Right renal cortex interstitium (tissue), 3 donors: ENCODE measurements at regions not wholly inside any gene's neighbourhood (a gene's known extent, or its start where the extent isn't known, plus 50 kb on each side); places are given as distances from the start of the nearest gene placed in this dataset.
"Not testable (repeated sequence)": the region's sequence is repeated elsewhere in the genome, so short reads cannot be mapped to it uniquely, and the experiment has no call there.

Experiments used
- DNase-seq, 3 donors: peaks; one replicate each; pipeline ENCODE4 v3.0.0-alpha.2; 2013; ENCODE audit warnings: low read depth in 3 of 3, low spot score in 2 of 3

- DNase-seq = no peak
These were observed 134.9 kb upstream of the NRIP1 start for GRCh38 chr21:15199414-15200383.

- no peak for DNase-seq
These were observed 138.9 kb upstream of the NRIP1 start for GRCh38 chr21:15203740-15204139.

GRCh38 chr21:15204140-15204969, 139.6 kb upstream of the NRIP1 start:
- peak in 2 of 3 donors; percentile 36 to 38 for DNase-seq

GRCh38 chr21:15204970-15205286, 140.1 kb upstream of the NRIP1 start:
- no peak for DNase-seq

- DNase-seq = no peak
These were observed 141.7 kb upstream of the NRIP1 start for GRCh38 chr21:15206514-15206913.

GRCh38 chr21:15207231-15207630, 142.4 kb upstream of the NRIP1 start:
- no peak for DNase-seq

- no peak for DNase-seq
These were observed 143.0 kb upstream of the NRIP1 start for GRCh38 chr21:15207635-15208370.

GRCh38 chr21:15208786-15209185, 144.0 kb upstream of the NRIP1 start:
- DNase-seq = no peak

- DNase-seq = no peak
These were observed 144.4 kb upstream of the NRIP1 start for GRCh38 chr21:15209224-15209623.

GRCh38 chr21:15210235-15210678, 145.5 kb upstream of the NRIP1 start:
- DNase-seq = no peak

GRCh38 chr21:15211491-15212133, 146.8 kb upstream of the NRIP1 start:
- no peak for DNase-seq

GRCh38 chr21:15212206-15212605, 147.4 kb upstream of the NRIP1 start:
- DNase-seq = no peak

GRCh38 chr21:15218476-15218875, 153.7 kb upstream of the NRIP1 start:
- DNase-seq = not testable (repeated sequence)

GRCh38 chr21:15219039-15219438, 154.2 kb upstream of the NRIP1 start:
- no peak for DNase-seq

GRCh38 chr21:15219894-15220293, 155.1 kb upstream of the NRIP1 start:
- no peak for DNase-seq

GRCh38 chr21:15221799-15222386, 157.1 kb upstream of the NRIP1 start:
- no peak for DNase-seq

GRCh38 chr21:15222707-15223106, 157.9 kb upstream of the NRIP1 start:
- no peak for DNase-seq

- DNase-seq = no peak
These were observed 159.7 kb upstream of the NRIP1 start for GRCh38 chr21:15224346-15225086.

GRCh38 chr21:15227919-15228318, 163.1 kb upstream of the NRIP1 start:
- DNase-seq = no peak
